ENCODE measurements at regions not wholly inside any gene's neighbourhood (a gene's known extent, or its start where the extent isn't known, plus 50 kb on each side); places are given as distances from the start of the nearest gene placed in this dataset.

DNA sequence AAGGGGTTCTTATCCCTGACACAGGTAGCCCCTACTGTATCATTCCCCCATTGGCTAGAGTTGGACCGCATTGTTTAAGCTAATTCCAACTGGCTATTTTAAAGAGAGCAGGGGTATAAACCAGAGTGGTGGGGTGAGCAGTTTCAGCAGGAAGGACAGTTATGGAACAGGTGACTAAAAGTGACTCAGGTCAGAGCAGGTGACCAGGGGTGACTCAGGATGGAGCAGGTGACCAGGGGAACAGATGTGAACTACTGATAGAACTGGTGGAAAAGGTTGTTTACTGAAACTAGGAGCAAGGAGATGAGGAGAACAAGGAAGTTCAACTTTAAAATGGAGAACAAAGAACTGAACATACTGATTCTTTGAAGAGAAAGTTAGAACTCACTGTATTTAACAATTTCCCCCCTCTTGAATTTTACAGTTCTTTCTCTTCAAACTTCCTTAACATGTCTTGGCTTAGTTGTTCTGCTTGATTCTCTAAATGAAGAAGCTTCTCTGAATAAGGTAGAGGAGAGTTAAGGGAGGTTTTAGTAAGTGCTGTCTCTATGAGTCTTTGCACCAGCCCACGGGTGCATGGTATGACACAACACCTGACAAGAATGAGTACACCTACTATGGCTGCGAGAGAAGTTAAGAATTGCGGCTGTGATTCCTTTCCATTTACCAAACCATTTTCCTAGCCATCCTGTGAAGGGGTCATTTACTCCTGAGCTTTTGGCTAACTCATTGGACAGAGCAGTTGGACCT, 83.4 kb upstream of the WNT7A start:
- no peak overlapping the region for H3K27ac ChIP-seq (ENCODE audit: low read length)
- intact Hi-C loops (cut with micrococcal nuclease; ENCODE audit: unreplicated experiment) (no loop called here), in situ Hi-C loops (cut with HindIII; ENCODE audit: low pct_unique_long_range_greater_than_20kb, low sequenced_read_pairs) (no loop called here)
- no peaks in the 10 kb centered on the region; the same call in 1 of the 2 replicates for H3K27me3 ChIP-seq (ENCODE audit: control insufficient read depth, insufficient read depth, low read length)
- TF ChIP-seq, protein P1, sequence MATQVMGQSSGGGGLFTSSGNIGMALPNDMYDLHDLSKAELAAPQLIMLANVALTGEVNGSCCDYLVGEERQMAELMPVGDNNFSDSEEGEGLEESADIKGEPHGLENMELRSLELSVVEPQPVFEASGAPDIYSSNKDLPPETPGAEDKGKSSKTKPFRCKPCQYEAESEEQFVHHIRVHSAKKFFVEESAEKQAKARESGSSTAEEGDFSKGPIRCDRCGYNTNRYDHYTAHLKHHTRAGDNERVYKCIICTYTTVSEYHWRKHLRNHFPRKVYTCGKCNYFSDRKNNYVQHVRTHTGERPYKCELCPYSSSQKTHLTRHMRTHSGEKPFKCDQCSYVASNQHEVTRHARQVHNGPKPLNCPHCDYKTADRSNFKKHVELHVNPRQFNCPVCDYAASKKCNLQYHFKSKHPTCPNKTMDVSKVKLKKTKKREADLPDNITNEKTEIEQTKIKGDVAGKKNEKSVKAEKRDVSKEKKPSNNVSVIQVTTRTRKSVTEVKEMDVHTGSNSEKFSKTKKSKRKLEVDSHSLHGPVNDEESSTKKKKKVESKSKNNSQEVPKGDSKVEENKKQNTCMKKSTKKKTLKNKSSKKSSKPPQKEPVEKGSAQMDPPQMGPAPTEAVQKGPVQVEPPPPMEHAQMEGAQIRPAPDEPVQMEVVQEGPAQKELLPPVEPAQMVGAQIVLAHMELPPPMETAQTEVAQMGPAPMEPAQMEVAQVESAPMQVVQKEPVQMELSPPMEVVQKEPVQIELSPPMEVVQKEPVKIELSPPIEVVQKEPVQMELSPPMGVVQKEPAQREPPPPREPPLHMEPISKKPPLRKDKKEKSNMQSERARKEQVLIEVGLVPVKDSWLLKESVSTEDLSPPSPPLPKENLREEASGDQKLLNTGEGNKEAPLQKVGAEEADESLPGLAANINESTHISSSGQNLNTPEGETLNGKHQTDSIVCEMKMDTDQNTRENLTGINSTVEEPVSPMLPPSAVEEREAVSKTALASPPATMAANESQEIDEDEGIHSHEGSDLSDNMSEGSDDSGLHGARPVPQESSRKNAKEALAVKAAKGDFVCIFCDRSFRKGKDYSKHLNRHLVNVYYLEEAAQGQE (IDR thresholded peaks at IDR 0.05; ENCODE audit: insufficient read depth in 1 of 2, low read depth in 2 of 2, low read length in 1 of 2), result no peak
- TF ChIP-seq, protein P2, sequence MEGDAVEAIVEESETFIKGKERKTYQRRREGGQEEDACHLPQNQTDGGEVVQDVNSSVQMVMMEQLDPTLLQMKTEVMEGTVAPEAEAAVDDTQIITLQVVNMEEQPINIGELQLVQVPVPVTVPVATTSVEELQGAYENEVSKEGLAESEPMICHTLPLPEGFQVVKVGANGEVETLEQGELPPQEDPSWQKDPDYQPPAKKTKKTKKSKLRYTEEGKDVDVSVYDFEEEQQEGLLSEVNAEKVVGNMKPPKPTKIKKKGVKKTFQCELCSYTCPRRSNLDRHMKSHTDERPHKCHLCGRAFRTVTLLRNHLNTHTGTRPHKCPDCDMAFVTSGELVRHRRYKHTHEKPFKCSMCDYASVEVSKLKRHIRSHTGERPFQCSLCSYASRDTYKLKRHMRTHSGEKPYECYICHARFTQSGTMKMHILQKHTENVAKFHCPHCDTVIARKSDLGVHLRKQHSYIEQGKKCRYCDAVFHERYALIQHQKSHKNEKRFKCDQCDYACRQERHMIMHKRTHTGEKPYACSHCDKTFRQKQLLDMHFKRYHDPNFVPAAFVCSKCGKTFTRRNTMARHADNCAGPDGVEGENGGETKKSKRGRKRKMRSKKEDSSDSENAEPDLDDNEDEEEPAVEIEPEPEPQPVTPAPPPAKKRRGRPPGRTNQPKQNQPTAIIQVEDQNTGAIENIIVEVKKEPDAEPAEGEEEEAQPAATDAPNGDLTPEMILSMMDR (IDR thresholded peaks at IDR 0.05), result no peak
- no peak for TF ChIP-seq TCF7L2 (IDR thresholded peaks at IDR 0.05; ENCODE audit: low read depth, low read length)
- TF ChIP-seq POLR2AphosphoS5 (IDR thresholded peaks at IDR 0.05; ENCODE audit: low read depth, low read length), result no peak
- TF ChIP-seq SIN3A (IDR thresholded peaks at IDR 0.05; ENCODE audit: borderline replicate concordance, insufficient read depth, low read depth, low read length), result no peak
- no peaks in the 10 kb centered on the region for H3K9me3 ChIP-seq (ENCODE audit: control insufficient read depth, insufficient read depth, low read depth, low read length)
- H3K36me3 ChIP-seq (ENCODE audit: control insufficient read depth, insufficient read depth, low read length), result no peaks in the 10 kb centered on the region
- no TSS peak for BruUV-seq (replicated peaks)
- ATAC-seq, result no peak
- H3K4me1 ChIP-seq (ENCODE audit: control insufficient read depth, insufficient read depth, low read length), result no peaks in the 10 kb centered on the region
- no peak overlapping the region for H3K4me3 ChIP-seq (ENCODE audit: low read depth in 2 of 2, low read length in 2 of 2)
- ChIA-PET POLR2A (no interaction called here), CTCF (no interaction called here)
- no peak for DNase-seq (ENCODE audit: low read depth, low spot score)

DNA sequence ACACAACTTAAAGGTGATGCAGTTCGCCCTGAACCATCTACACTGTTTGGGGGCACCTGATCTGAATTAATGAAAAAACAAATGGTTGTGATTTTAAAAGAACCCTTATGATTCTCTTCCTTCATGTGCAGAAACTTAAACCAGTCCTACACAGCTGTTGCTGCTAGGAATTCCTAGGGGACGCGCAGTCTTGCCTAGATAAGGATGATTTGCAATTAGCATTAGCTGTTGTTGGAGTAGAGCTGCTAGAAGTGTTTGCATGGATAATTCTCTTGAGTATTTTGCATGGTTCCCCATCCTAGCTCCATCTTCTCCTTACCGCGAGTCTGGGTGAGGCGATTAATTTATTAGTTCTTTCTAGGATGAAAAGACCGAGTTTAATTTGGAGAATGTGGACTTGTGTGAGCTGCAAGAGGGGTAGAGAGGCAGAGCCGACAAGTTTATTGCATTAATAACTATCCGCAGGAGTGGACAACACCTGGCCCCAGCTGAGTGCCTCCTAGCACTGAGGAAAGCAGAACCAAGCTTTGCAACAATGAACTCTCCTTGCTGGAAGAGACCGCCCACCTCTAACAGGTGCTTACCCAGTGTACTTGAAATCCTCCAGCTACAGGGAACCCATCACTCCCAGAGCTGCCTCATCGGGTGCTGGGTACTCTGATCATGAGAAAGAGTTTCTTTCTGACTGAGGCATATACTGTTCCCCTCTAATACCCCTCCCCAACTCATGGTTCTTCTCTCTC, 75.0 kb upstream of the WNT7A start:
- no peaks in the 10 kb centered on the region for H3K36me3 ChIP-seq (ENCODE audit: control insufficient read depth, insufficient read depth, low read length)
- no TSS peak for BruUV-seq (replicated peaks)
- CTCF ChIA-PET, result no interaction called here

More for the DNA sequence above, 75.0 kb upstream of the WNT7A start:
- H3K4me3 ChIP-seq (ENCODE audit: low read depth in 2 of 2, low read length in 2 of 2), result no peak overlapping the region
- H3K4me1 ChIP-seq (ENCODE audit: control insufficient read depth, insufficient read depth, low read length), result no peaks in the 10 kb centered on the region
- intact Hi-C loops (cut with micrococcal nuclease; ENCODE audit: unreplicated experiment) (no loop called here), in situ Hi-C loops (cut with HindIII; ENCODE audit: low pct_unique_long_range_greater_than_20kb, low sequenced_read_pairs) (no loop called here)
- DNase-seq (ENCODE audit: low read depth, low spot score) (no peak), ATAC-seq (no peak)
- H3K27ac ChIP-seq (ENCODE audit: low read length), result no peak overlapping the region
- H3K27me3 ChIP-seq (ENCODE audit: control insufficient read depth, insufficient read depth, low read length), result peaks cover 4% of the 10 kb centered on the region; the same call in 1 of the 2 replicates
- no peaks in the 10 kb centered on the region for H3K9me3 ChIP-seq (ENCODE audit: control insufficient read depth, insufficient read depth, low read depth, low read length)
- POLR2A ChIA-PET, result no interaction called here
- TF ChIP-seq, protein P2 (IDR thresholded peaks at IDR 0.05), result no peak
- TF ChIP-seq, protein P1 (IDR thresholded peaks at IDR 0.05; ENCODE audit: insufficient read depth in 1 of 2, low read depth in 2 of 2, low read length in 1 of 2), result no peak
- TF ChIP-seq POLR2AphosphoS5 (IDR thresholded peaks at IDR 0.05; ENCODE audit: low read depth, low read length) (no peak), TCF7L2 (IDR thresholded peaks at IDR 0.05; ENCODE audit: low read depth, low read length) (no peak), SIN3A (IDR thresholded peaks at IDR 0.05; ENCODE audit: borderline replicate concordance, insufficient read depth, low read depth, low read length) (no peak)

Measured in Panc1 (cell line).